HCT116 (cell line): ENCODE measurements at regions not wholly inside any gene's neighbourhood (a gene's known extent, or its start where the extent isn't known, plus 50 kb on each side); places are given as distances from the start of the nearest gene placed in this dataset.

Experiments used
- CEBPB ChIP-seq: IDR thresholded peaks from 2 replicates; pipeline ENCODE4 v1.6.1; 2012; ENCODE audit warnings: low read depth
- CTCF ChIP-seq, 3 experiments: fragments of 200-600 bp in 1 of 3; sonication (generic) in 1 of 3; IDR thresholded peaks in 2 of 3; conservative IDR thresholded peaks in 1 of 3; 2 replicates each; pipeline ENCODE4 v1.5.1; 2012 to 2017; ENCODE audit warnings: low read depth in 2 of 3, low read length in 2 of 3, antibody characterized with exemption in 1 of 3, borderline replicate concordance in 1 of 3, control low read depth in 1 of 3, mild to moderate bottlenecking in 1 of 3, mixed read lengths in 1 of 3, mixed run types in 1 of 3, moderate library complexity in 1 of 3; ENCODE audit not compliant: insufficient read depth in 1 of 3
- EGR1 ChIP-seq: IDR thresholded peaks from 2 replicates; pipeline ENCODE4 v1.6.1; 2012; ENCODE audit warnings: low read depth
- ELF1 ChIP-seq: IDR thresholded peaks from 2 replicates; pipeline ENCODE4 v1.6.1; 2012; ENCODE audit warnings: low read depth, borderline replicate concordance
- EZH2 ChIP-seq: fragments of 200-600 bp; sonication (generic); IDR thresholded peaks from 2 replicates; pipeline ENCODE4 v1.6.1; 2017; ENCODE audit warnings: antibody characterized with exemption, mixed run types
- POLR2AphosphoS5 ChIP-seq: IDR thresholded peaks from 2 replicates; pipeline ENCODE4 v1.6.1; 2011; ENCODE audit warnings: mild to moderate bottlenecking, low read depth, low read length, moderate library complexity
- RAD21 ChIP-seq: IDR thresholded peaks from 2 replicates; pipeline ENCODE4 v1.6.1; 2012; ENCODE audit warnings: low read depth, mild to moderate bottlenecking
- ZFX ChIP-seq: fragments of 450-650 bp; IDR thresholded peaks from 2 replicates; pipeline ENCODE4 v1.6.1; 2017
- ZNF274 ChIP-seq: fragments of 200-500 bp; sonication (Bioruptor generic); IDR thresholded peaks from 2 replicates; pipeline ENCODE4 v1.6.1; 2014; ENCODE audit warnings: mild to moderate bottlenecking, low read depth, low read length, inconsistent platforms

DNA sequence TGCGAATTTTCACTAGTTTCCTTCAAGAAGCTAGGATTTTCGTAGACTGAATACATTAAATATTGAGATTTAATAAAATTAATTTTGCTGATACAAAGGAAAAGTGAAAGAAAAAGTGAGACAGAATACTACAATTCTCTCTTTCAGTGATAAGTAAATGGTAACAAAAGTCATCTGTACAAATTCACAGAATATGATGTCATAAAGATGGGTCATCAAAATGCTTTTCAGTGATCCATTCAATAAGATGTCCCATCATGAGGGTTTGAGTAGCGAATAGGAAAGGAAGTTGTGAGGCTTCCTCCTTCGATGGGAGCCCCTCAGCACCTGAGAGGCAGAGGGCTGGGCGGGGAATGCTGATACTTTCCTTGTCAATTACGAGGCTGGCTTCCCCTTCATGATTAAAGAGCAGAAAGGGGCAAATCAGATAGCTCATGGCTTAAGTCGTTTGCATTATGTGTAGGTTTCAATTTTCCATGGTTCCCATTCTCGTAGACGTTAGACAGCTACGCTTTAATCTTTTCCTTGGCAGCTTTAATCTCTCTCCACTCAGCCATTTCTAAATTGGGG, 108.8 kb upstream of the SORBS2 start:
- TF ChIP-seq EZH2 (no peak), CTCF (IDR thresholded peaks at IDR 0.05 in 2 of 3, conservative IDR thresholded peaks at IDR 0.05 in 1 of 3; ENCODE audit: borderline replicate concordance in 1 of 3, insufficient read depth in 1 of 3, low read depth in 2 of 3, low read length in 2 of 3) (no peak), EGR1 (no peak), RAD21 (no peak), POLR2AphosphoS5 (no peak), CEBPB (no peak), ZNF274 (no peak), ZFX (no peak), ELF1 (no peak)
